ENCODE measurements at regions not wholly inside any gene's neighbourhood (a gene's known extent, or its start where the extent isn't known, plus 50 kb on each side); places are given as distances from the start of the nearest gene placed in this dataset.

- TF ChIP-seq CTCF (IDR thresholded peaks at IDR 0.05; ENCODE audit: low read length) = no peak
- no peak for TF ChIP-seq EZH2 (optimal IDR thresholded peaks at IDR 0.05; ENCODE audit: low read depth, low read length)
Measured at GRCh38 chr9:116032683-116033440, 120.7 kb upstream of the PAPPA start.
